Spleen (tissue), 11 donors: ENCODE measurements at regions not wholly inside any gene's neighbourhood (a gene's known extent, or its start where the extent isn't known, plus 50 kb on each side); places are given as distances from the start of the nearest gene placed in this dataset.

Experiments
- DNase-seq: peaks from one replicate; pipeline ENCODE4 v3.0.0-alpha.2; 2020
- H3K27ac ChIP-seq, 8 donors: fragments of 200-600 bp; sonication (generic) in 7 of 8; 1 replicate in 4 of 8; 2 replicates in 4 of 8; pipeline versions ENCODE4 v1.5.0 to v1.8.0; 2016 to 2021; ENCODE audit warnings: inconsistent platforms in 4 of 8, mild to moderate bottlenecking in 4 of 8, moderate library complexity in 1 of 8
- H3K27me3 ChIP-seq, 7 donors: fragments of 200-600 bp; sonication (generic) in 6 of 7; replicated peaks in 1 of 7; 1 replicate in 4 of 7; 2 replicates in 3 of 7; pipeline versions ENCODE4 v1.5.0 to v1.8.0; 2016 to 2021; ENCODE audit warnings: inconsistent platforms in 3 of 7, mild to moderate bottlenecking in 1 of 7
- H3K36me3 ChIP-seq, 6 donors: fragments of 200-600 bp; sonication (generic) in 5 of 6; 1 replicate in 4 of 6; 2 replicates in 2 of 6; pipeline versions ENCODE4 v1.5.0 to v1.8.0; 2016 to 2021; ENCODE audit warnings: inconsistent platforms in 2 of 6
- H3K4me1 ChIP-seq, 6 donors: fragments of 200-600 bp; sonication (generic) in 5 of 6; 1 replicate in 3 of 6; 2 replicates in 3 of 6; pipeline versions ENCODE4 v1.5.0 to v1.8.0; 2016 to 2021; ENCODE audit warnings: inconsistent platforms in 3 of 6
- H3K4me3 ChIP-seq, 8 donors: fragments of 200-600 bp; sonication (generic) in 7 of 8; 1 replicate in 4 of 8; 2 replicates in 4 of 8; pipeline versions ENCODE4 v1.5.0 to v1.8.0; 2016 to 2021; ENCODE audit warnings: inconsistent platforms in 4 of 8, mild to moderate bottlenecking in 4 of 8, moderate library complexity in 2 of 8
- H3K9me3 ChIP-seq, 8 donors: fragments of 200-600 bp; sonication (generic) in 7 of 8; 1 replicate in 4 of 8; 2 replicates in 4 of 8; pipeline versions ENCODE4 v1.5.0 to v1.8.0; 2016 to 2021; ENCODE audit warnings: inconsistent platforms in 4 of 8
- CTCF ChIP-seq, 11 experiments: fragments of 200-600 bp in 7 of 11; fragments of 450-650 bp in 4 of 11; sonication (generic) in 4 of 11; IDR thresholded peaks in 8 of 11; conservative IDR thresholded peaks in 3 of 11; 1 replicate in 7 of 11; 2 replicates in 4 of 11; pipeline versions ENCODE4 v1.4.0 to v1.8.0; 2016 to 2021; ENCODE audit warnings: antibody characterized with exemption in 11 of 11, inconsistent platforms in 4 of 11, mild to moderate bottlenecking in 1 of 11
- POLR2A ChIP-seq, 3 donors: fragments of 450-650 bp; IDR thresholded peaks; one replicate each; pipeline ENCODE4 v1.5.1; 2017; ENCODE audit warnings: antibody characterized with exemption in 3 of 3, mild to moderate bottlenecking in 1 of 3
- POLR2AphosphoS5 ChIP-seq, 3 donors: sonication (generic); formaldehyde crosslinking; IDR thresholded peaks; one replicate each; pipeline ENCODE4 v1.5.1; 2017; ENCODE audit warnings: antibody characterized with exemption in 3 of 3
- WGBS, 5 donors: extraction: QIAGEN DNeasy Blood & Tissue Kit in 3 of 5; methylation state at CpG; one replicate each; pipeline versions ENCODE4 v1.1.5 to v1.1.7; 2013 to 2018; 5-methylcytosine and 5-hydroxymethylcytosine counted together
- intact Hi-C: fragments of 100-400 bp; cut with DNase I; formaldehyde crosslinking; loops from one replicate; pipeline ENCODE4 v1.15.0; 2023; ENCODE audit warnings: low total_unique reads
- donor health status: healthy with polysubstance abuse.
- donor health status: DM: no; HTN: no; CAD: no; lungs with moderate emphysema.
- donor health status: DM: no; HTN: no; CAD: no.
- donor health status: Bipolar disorder and iron deficiency.
- donor health status: healthy.
- donor health status: DM: no; HTN: no; CAD: no.
- donor health status: DM: yes; HTN: yes; CAD: no.

DNA sequence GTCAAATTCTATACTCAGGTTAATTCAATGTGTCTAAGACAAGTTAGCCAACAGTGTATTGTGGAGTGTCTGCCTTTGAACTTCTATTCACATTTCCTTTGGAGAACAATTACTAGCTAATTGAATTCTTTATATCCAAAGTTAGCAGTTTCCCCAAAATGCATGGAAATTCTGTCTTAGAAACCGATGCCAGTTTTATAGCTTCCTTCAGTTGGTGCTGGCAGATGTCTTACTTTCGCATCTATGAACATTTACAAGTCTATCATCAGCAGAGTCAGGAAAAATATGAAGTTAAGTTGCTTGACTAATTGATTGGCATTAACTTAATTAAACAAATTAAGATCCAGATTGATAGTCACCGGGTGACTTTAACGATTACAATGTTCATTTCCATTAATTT lies 527.6 kb upstream of the CDH18 start:
- Histone ChIP-seq H3K27ac (no peak overlapping the region), H3K4me1 (no peaks in the 10 kb centered on the region), H3K9me3 (peaks cover 0 to 11% (median 5%) of the 10 kb centered on the region in 8 donors), H3K27me3 (no peaks in the 10 kb centered on the region), H3K36me3 (no peaks in the 10 kb centered on the region), H3K4me3 (no peak overlapping the region)
- 88 to 95% (median 89%) methylated on average over 4 of the region's 4 CpGs for WGBS, 5 donors
- TF ChIP-seq POLR2AphosphoS5 (IDR thresholded peaks at IDR 0.05): no peak
- TF ChIP-seq CTCF (IDR thresholded peaks at IDR 0.05 in 8 of 11, conservative IDR thresholded peaks at IDR 0.05 in 3 of 11): no peak
- no peak for TF ChIP-seq POLR2A (IDR thresholded peaks at IDR 0.05)
- intact Hi-C loops: no loop called here
- DNase-seq: no peak

DNA sequence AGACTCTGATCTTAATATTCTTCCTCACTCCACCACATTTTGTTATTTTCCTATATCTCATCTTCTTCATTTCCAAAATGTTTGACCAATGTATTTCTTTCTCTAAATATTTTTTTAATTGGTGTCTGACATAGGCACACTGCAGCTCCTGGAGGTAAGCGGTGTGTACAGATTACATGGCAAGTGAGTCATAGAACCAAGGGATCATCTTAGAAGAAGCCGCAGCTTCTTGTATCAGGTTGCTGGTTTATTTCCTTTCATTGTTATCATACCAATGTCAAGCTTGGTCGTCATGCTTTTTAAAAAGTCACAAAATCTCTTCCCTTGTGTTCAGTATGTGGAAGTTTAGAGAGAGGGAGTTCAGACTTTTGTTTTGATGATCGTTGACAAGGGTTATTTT lies 526.1 kb upstream of the CDH18 start:
- H3K4me1 ChIP-seq: no peaks in the 10 kb centered on the region
- 63 to 81% (median 76%) methylated on average over 4 of the region's 4 CpGs for WGBS, 5 donors
- DNase-seq: no peak
- no peaks in the 10 kb centered on the region for H3K27me3 ChIP-seq
- H3K4me3 ChIP-seq: no peak overlapping the region
- TF ChIP-seq POLR2AphosphoS5 (IDR thresholded peaks at IDR 0.05): no peak
- TF ChIP-seq CTCF (IDR thresholded peaks at IDR 0.05 in 8 of 11, conservative IDR thresholded peaks at IDR 0.05 in 3 of 11): no peak
- peaks cover 0 to 12% (median 3%) of the 10 kb centered on the region in 8 donors for H3K9me3 ChIP-seq
- no peak overlapping the region for H3K27ac ChIP-seq
- no peaks in the 10 kb centered on the region for H3K36me3 ChIP-seq
- intact Hi-C loops: no loop called here

DNA sequence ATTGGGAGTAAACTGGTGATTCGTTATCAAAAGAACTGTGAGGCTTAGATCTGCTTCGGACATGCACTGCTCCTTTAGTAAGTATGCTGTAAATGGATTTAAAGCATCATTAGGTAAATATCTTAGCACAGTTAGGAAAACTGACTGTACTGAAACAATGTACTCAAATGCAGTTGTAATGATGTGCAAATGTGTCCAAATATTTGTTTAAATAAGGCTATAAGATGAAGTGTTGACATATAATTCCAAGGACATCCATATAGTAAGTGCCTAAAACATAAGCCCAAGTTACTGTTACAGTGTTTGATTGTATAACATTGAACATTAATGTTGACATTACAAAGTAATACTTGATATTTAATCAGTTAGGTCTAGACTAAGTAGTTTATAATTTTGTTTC lies 512.5 kb upstream of the CDH18 start:
- Histone ChIP-seq H3K27me3 (no peaks in the 10 kb centered on the region), H3K36me3 (no peaks in the 10 kb centered on the region), H3K9me3 (no peaks in the 10 kb centered on the region), H3K27ac (no peak overlapping the region), H3K4me1 (no peaks in the 10 kb centered on the region), H3K4me3 (no peak overlapping the region)
- TF ChIP-seq CTCF (IDR thresholded peaks at IDR 0.05 in 8 of 11, conservative IDR thresholded peaks at IDR 0.05 in 3 of 11) (no peak), POLR2AphosphoS5 (IDR thresholded peaks at IDR 0.05) (no peak), POLR2A (IDR thresholded peaks at IDR 0.05) (no peak)
- WGBS, 5 donors: 70 to 87% (median 74%) methylated on average over 2 of the region's 2 CpGs
- no peak for DNase-seq
- intact Hi-C loops: no loop called here

DNA sequence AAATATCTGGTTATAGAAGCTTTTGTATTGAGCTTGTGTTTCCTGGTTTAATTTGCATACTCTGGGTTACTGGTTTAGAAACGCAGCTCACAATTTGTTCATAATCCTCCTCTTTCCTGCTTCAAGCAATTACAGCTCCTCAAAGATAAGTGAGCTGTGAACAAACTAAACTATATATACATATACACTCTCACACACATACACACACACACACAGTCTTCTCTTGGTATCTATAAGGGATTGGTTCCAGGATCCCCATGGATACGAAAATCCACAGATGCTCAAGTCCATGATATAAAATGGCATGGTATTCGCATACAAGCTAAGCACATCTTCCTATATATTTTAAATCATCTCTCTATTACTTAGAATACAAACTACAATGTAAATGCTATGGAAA lies 510.9 kb upstream of the CDH18 start:
- Histone ChIP-seq H3K4me3 (no peak overlapping the region), H3K4me1 (no peaks in the 10 kb centered on the region), H3K9me3 (no peaks in the 10 kb centered on the region), H3K36me3 (no peaks in the 10 kb centered on the region), H3K27ac (no peak overlapping the region), H3K27me3 (no peaks in the 10 kb centered on the region)
- 80 to 89% (median 81%) methylated on average over 3 of the region's 3 CpGs for WGBS, 5 donors
- intact Hi-C loops: no loop called here
- no peak for TF ChIP-seq POLR2A (IDR thresholded peaks at IDR 0.05)
- no peak for DNase-seq

GRCh38 chr5:20498102-20498501 lies 510.1 kb upstream of the CDH18 start:
- no peak overlapping the region for H3K4me3 ChIP-seq
- WGBS, 5 donors: 86 to 97% (median 93%) methylated on average over 1 of the region's 1 CpG

More at GRCh38 chr5:20498102-20498501, 510.1 kb upstream of the CDH18 start:
- Histone ChIP-seq H3K36me3 (no peaks in the 10 kb centered on the region), H3K9me3 (no peaks in the 10 kb centered on the region), H3K27ac (no peak overlapping the region), H3K27me3 (no peaks in the 10 kb centered on the region), H3K4me1 (no peaks in the 10 kb centered on the region)
- DNase-seq: no peak
- intact Hi-C loops: no loop called here
- no peak for TF ChIP-seq POLR2AphosphoS5 (IDR thresholded peaks at IDR 0.05)
- no peak for TF ChIP-seq POLR2A (IDR thresholded peaks at IDR 0.05)
- no peak for TF ChIP-seq CTCF (IDR thresholded peaks at IDR 0.05 in 8 of 11, conservative IDR thresholded peaks at IDR 0.05 in 3 of 11)
